ENCODE measurements at regions not wholly inside any gene's neighbourhood (a gene's known extent, or its start where the extent isn't known, plus 50 kb on each side); places are given as distances from the start of the nearest gene placed in this dataset.

DNA sequence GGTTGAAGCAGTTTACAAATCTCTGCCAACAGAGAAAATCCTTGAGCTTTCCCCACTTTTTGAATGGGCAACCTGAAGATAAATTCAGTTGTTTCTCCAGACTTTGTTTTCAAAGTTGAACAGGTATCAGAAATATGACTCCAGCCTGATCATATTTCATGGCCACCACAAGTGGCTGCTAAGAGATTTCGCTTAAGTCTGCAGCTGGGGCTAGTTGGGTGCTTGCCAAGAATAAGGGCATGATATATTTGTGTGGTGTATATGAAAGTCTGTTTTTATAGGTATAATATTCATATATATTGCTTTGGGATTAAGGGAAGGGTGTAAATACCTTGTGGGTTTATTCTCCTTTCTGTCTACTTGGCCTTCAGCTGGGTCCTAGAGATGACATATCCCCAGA lies 168.4 kb upstream of the GDNF start:
- no peak for DNase-seq (ENCODE audit: low spot score)
- 86% methylated on average over 1 of the region's 1 CpG for WGBS

GRCh38 chr5:37999593-37999992 lies 159.8 kb upstream of the GDNF start:
- no peak for TF ChIP-seq POLR2AphosphoS5 (IDR thresholded peaks at IDR 0.05)
- no peak for TF ChIP-seq CTCF (IDR thresholded peaks at IDR 0.05)
- no peak for TF ChIP-seq POLR2A (IDR thresholded peaks at IDR 0.05)
- intact Hi-C loops (cut with DNase I): no loop called here
- no peaks in the 10 kb centered on the region for H3K36me3 ChIP-seq
- no peak overlapping the region for H3K4me3 ChIP-seq
- 87% methylated on average over 1 of the region's 1 CpG for WGBS
- no peaks in the 10 kb centered on the region for H3K9me3 ChIP-seq
- DNase-seq (ENCODE audit: low spot score): no peak
- H3K27ac ChIP-seq: no peak overlapping the region
- H3K4me1 ChIP-seq (replicated peaks): no peaks in the 10 kb centered on the region
- no peaks in the 10 kb centered on the region for H3K27me3 ChIP-seq (replicated peaks; ENCODE audit: insufficient read depth)

More for the DNA sequence above, 168.4 kb upstream of the GDNF start:
- Histone ChIP-seq H3K4me3 (no peak overlapping the region), H3K27me3 (replicated peaks; ENCODE audit: insufficient read depth) (no peaks in the 10 kb centered on the region), H3K36me3 (no peaks in the 10 kb centered on the region), H3K9me3 (no peaks in the 10 kb centered on the region), H3K27ac (no peak overlapping the region), H3K4me1 (replicated peaks) (no peaks in the 10 kb centered on the region)
- intact Hi-C loops (cut with DNase I): no loop called here
- no peak for TF ChIP-seq POLR2A (IDR thresholded peaks at IDR 0.05)
- TF ChIP-seq CTCF (IDR thresholded peaks at IDR 0.05): no peak
- no peak for TF ChIP-seq POLR2AphosphoS5 (IDR thresholded peaks at IDR 0.05)

GRCh38 chr5:37996918-37997317 lies 157.1 kb upstream of the GDNF start:
- H3K4me1 ChIP-seq (replicated peaks): no peaks in the 10 kb centered on the region
- H3K27me3 ChIP-seq (replicated peaks; ENCODE audit: insufficient read depth): no peaks in the 10 kb centered on the region
- H3K9me3 ChIP-seq: no peaks in the 10 kb centered on the region
- WGBS: 99% methylated on average over 3 of the region's 3 CpGs
- no peak overlapping the region for H3K27ac ChIP-seq
- no peak for TF ChIP-seq POLR2A (IDR thresholded peaks at IDR 0.05)
- TF ChIP-seq POLR2AphosphoS5 (IDR thresholded peaks at IDR 0.05): no peak
- no peak for TF ChIP-seq CTCF (IDR thresholded peaks at IDR 0.05)
- no peak overlapping the region for H3K4me3 ChIP-seq
- DNase-seq (ENCODE audit: low spot score): no peak
- H3K36me3 ChIP-seq: no peaks in the 10 kb centered on the region
- intact Hi-C loops (cut with DNase I): no loop called here

GRCh38 chr5:37994729-37995128 lies 154.9 kb upstream of the GDNF start:
- DNase-seq (ENCODE audit: low spot score): no peak
- WGBS: 100% methylated on average over 1 of the region's 1 CpG
- Histone ChIP-seq H3K4me1 (replicated peaks) (no peaks in the 10 kb centered on the region), H3K36me3 (no peaks in the 10 kb centered on the region), H3K4me3 (no peak overlapping the region), H3K27ac (no peak overlapping the region), H3K9me3 (no peaks in the 10 kb centered on the region), H3K27me3 (replicated peaks; ENCODE audit: insufficient read depth) (no peaks in the 10 kb centered on the region)
- intact Hi-C loops (cut with DNase I): no loop called here
- TF ChIP-seq POLR2AphosphoS5 (IDR thresholded peaks at IDR 0.05) (no peak), CTCF (IDR thresholded peaks at IDR 0.05) (no peak), POLR2A (IDR thresholded peaks at IDR 0.05) (no peak)

DNA sequence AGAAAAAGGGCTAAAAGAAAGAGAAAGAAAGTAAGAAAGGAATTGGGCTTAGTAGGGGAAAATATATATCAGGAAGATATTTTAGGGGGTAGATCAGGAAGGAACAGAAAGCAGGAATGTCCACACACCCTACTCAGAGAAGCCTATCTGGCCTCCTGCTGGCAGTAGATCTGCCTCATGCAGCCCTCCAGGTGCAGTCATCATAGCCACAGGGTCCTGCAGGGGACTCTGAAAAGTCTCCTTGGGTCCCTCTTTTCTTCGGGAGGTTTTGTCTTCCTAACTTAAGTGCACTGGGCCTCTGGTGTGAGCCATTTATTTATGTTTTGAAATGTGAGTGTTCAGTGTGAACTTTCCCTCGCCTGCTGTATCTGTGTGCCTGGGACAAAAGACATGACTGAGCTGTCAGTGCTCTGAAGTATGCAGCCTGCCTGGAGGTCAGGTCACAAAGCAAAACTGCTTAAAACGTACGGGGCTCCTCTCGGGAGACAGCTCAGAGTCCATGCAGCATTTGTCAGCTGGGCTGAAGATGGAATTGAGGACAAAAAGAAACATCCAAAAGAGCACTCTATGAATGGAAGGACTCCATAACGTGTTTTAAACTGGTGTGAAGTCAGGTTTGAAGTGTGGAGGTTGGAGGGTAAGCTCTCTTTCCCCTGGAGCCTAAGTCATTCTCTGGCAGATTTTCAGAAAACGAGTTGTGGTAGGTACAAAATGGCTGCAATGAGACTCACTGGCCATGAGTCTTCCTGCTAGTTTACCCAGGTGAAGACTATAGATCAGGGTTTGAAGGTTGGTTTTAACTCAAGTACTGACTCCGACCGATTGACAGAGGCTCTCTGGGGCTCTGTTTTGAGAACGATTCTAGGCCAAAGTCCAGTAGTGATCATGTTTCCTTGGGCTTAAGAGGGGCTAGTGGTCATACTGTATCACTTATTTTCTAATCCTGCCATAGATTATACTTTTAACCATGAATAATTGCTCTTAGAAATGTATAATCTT lies 151.8 kb upstream of the GDNF start:
- H3K27ac ChIP-seq: no peak overlapping the region
- no peaks in the 10 kb centered on the region for H3K4me1 ChIP-seq (replicated peaks)
- TF ChIP-seq POLR2A (IDR thresholded peaks at IDR 0.05) (no peak), CTCF (IDR thresholded peaks at IDR 0.05) (no peak), POLR2AphosphoS5 (IDR thresholded peaks at IDR 0.05) (no peak)
- WGBS: 64% methylated on average over 10 of the region's 10 CpGs
- intact Hi-C loops (cut with DNase I): no loop called here
- no peak overlapping the region for H3K4me3 ChIP-seq
- no peaks in the 10 kb centered on the region for H3K27me3 ChIP-seq (replicated peaks; ENCODE audit: insufficient read depth)
- H3K36me3 ChIP-seq: no peaks in the 10 kb centered on the region
- DNase-seq (ENCODE audit: low spot score): no peak
- no peaks in the 10 kb centered on the region for H3K9me3 ChIP-seq
